ENCODE measurements at regions not wholly inside any gene's neighbourhood (a gene's known extent, or its start where the extent isn't known, plus 50 kb on each side); places are given as distances from the start of the nearest gene placed in this dataset.

DNA sequence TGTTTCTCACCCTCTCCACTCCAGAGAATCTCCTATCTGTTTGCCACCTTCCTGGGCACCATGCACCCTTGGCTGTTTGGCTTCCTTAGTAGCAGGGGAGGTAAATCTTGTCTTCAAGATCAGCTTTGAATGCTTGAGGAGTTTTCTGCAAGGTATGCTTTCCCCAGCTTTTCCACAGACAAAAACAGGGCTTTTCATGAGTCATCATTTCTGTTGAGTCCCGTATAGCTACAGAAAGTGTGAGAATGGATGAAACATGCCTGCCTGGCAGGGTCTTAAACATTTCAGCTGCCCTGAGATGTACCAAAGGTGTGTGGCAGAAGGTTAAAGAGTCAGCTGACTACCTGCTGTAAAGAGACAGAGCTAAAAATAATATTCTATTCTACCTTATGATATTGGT is 875.2 kb upstream of the EEF2KMT start:
- Histone ChIP-seq H3K4me1 (no peaks in the 10 kb centered on the region), H3K4me3 (no peak overlapping the region), H3K9me3 (peaks cover 0 to 22% (median 9%) of the 10 kb centered on the region in 8 donors), H3K27me3 (replicated peaks in 1 of 7) (no peaks in the 10 kb centered on the region), H3K36me3 (no peaks in the 10 kb centered on the region), H3K27ac (no peak overlapping the region)
- 74 to 83% (median 80%) methylated on average over 1 of the region's 1 CpG for whole genome bisulfite sequencing, 5 donors
- no peak for TF ChIP-seq POLR2A (IDR thresholded peaks at IDR 0.05)
- no peak for TF ChIP-seq CTCF (IDR thresholded peaks at IDR 0.05 in 8 of 11, conservative IDR thresholded peaks at IDR 0.05 in 3 of 11)
- TF ChIP-seq POLR2AphosphoS5 (IDR thresholded peaks at IDR 0.05) = no peak
- no peak for DNase-seq
- intact Hi-C loops (cut with DNase I; ENCODE audit: low total_unique reads) = no loop called here

GRCh38 chr16:5971924-5972323 is 874.3 kb upstream of the EEF2KMT start:
- intact Hi-C loops (cut with DNase I; ENCODE audit: low total_unique reads) = no loop called here
- H3K27me3 ChIP-seq (replicated peaks in 1 of 7) = no peaks in the 10 kb centered on the region
- no peak overlapping the region for H3K4me3 ChIP-seq
- H3K27ac ChIP-seq = no peak overlapping the region
- 72 to 95% (median 87%) methylated on average over 2 of the region's 2 CpGs for WGBS, 5 donors
- no peaks in the 10 kb centered on the region for H3K4me1 ChIP-seq
- H3K9me3 ChIP-seq = peaks cover 0 to 19% (median 9%) of the 10 kb centered on the region in 8 donors
- DNase-seq = no peak
- no peak for TF ChIP-seq POLR2AphosphoS5 (IDR thresholded peaks at IDR 0.05)
- TF ChIP-seq CTCF (IDR thresholded peaks at IDR 0.05 in 8 of 11, conservative IDR thresholded peaks at IDR 0.05 in 3 of 11) = no peak
- no peaks in the 10 kb centered on the region for H3K36me3 ChIP-seq

DNA sequence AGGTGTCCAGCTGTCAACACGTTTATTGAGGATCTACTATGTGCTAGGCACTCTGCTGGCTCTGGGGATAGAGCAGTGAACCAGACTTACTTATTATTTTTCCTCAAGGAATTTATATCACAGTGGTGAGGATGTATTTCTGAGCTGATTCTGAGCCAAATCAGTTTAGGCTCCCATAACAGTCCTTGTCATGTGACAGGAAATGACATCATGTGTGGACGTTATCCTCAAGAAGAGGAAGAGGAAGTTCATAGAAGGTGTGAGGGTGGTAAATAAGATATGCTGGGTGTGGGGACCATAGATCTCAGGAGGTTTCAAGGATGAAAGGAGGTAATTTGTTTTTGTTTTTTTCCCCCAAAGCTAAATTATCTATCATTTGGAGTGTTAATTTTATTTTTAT is 873.5 kb upstream of the EEF2KMT start:
- no peak overlapping the region for H3K27ac ChIP-seq
- H3K4me3 ChIP-seq = no peak overlapping the region
- no peak for DNase-seq
- no peaks in the 10 kb centered on the region for H3K36me3 ChIP-seq
- no peaks in the 10 kb centered on the region for H3K27me3 ChIP-seq (replicated peaks in 1 of 7)
- H3K9me3 ChIP-seq = peaks cover 0 to 24% (median 9%) of the 10 kb centered on the region in 8 donors
- 34 to 43% (median 41%) methylated on average over 2 of the region's 2 CpGs for WGBS, 5 donors
- intact Hi-C loops (cut with DNase I; ENCODE audit: low total_unique reads) = no loop called here
- TF ChIP-seq POLR2AphosphoS5 (IDR thresholded peaks at IDR 0.05) (no peak), POLR2A (IDR thresholded peaks at IDR 0.05) (no peak), CTCF (IDR thresholded peaks at IDR 0.05 in 8 of 11, conservative IDR thresholded peaks at IDR 0.05 in 3 of 11) (no peak)
- no peaks in the 10 kb centered on the region for H3K4me1 ChIP-seq

DNA sequence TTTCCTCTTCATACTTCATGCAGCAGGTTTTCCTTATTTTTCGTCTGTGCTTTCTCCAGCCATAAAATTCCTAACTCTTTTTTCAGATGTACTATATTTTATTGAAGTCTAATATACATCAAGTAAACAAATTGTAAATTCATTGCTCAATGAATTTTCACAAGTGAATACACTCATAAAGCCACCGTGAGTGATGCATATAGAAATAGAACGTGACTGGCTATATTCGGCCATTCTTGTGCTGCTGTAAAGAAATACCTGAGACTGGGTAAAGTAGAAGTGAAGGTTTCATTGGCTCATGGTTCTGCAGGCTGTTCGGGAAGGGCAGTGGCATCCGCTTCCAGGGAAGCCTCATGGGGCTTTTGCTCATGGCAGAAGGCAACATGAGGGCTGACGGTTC is 868.4 kb upstream of the EEF2KMT start:
- DNase-seq = no peak
- 74 to 86% (median 80%) methylated on average over 7 of the region's 7 CpGs for WGBS, 5 donors
- intact Hi-C loops (cut with DNase I; ENCODE audit: low total_unique reads) = no loop called here

More for the DNA sequence above, 868.4 kb upstream of the EEF2KMT start:
- Histone ChIP-seq H3K36me3 (no peaks in the 10 kb centered on the region), H3K9me3 (peaks cover 0 to 37% (median 13%) of the 10 kb centered on the region in 8 donors), H3K27me3 (replicated peaks in 1 of 7) (no peaks in the 10 kb centered on the region), H3K4me1 (no peaks in the 10 kb centered on the region), H3K4me3 (no peak overlapping the region), H3K27ac (no peak overlapping the region)
- TF ChIP-seq POLR2AphosphoS5 (IDR thresholded peaks at IDR 0.05) (no peak), CTCF (IDR thresholded peaks at IDR 0.05 in 8 of 11, conservative IDR thresholded peaks at IDR 0.05 in 3 of 11) (no peak), POLR2A (IDR thresholded peaks at IDR 0.05) (no peak)
